SU-DHL-6 (cell line): ENCODE measurements at regions not wholly inside any gene's neighbourhood (a gene's known extent, or its start where the extent isn't known, plus 50 kb on each side); places are given as distances from the start of the nearest gene placed in this dataset.

Experiments used
- CTCF ChIP-seq: fragments of 200-600 bp; sonication (generic); IDR thresholded peaks from one replicate; pipeline ENCODE4 v1.5.1; 2017; ENCODE audit warnings: antibody characterized with exemption, mild to moderate bottlenecking, low read length, moderate library complexity; ENCODE audit not compliant: insufficient read depth, poor library complexity, severe bottlenecking
- EZH2phosphoT487 ChIP-seq: fragments of 200-600 bp; sonication (generic), shearing (Covaris generic); conservative IDR thresholded peaks from 2 replicates; pipeline ENCODE4 v1.6.1; 2018; ENCODE audit warnings: mild to moderate bottlenecking, antibody characterized with exemption, low read length, moderate library complexity, mixed read lengths

- TF ChIP-seq CTCF (no peak), EZH2phosphoT487 (no peak)
Measured at GRCh38 chr2:37816036-37816435, 109.1 kb upstream of the RMDN2 start.
